ENCODE measurements at regions not wholly inside any gene's neighbourhood (a gene's known extent, or its start where the extent isn't known, plus 50 kb on each side); places are given as distances from the start of the nearest gene placed in this dataset.

- TF ChIP-seq RFX7 (CRISPR knock-in tag; IDR thresholded peaks at IDR 0.05) (no peak), CTCF (IDR thresholded peaks at IDR 0.05 in 2 of 3, conservative IDR thresholded peaks at IDR 0.05 in 1 of 3; ENCODE audit: insufficient read depth in 2 of 3, low read depth in 1 of 3, low read length in 3 of 3) (no peak), EZH2 (IDR thresholded peaks at IDR 0.05; ENCODE audit: borderline replicate concordance, low read depth, low read length) (no peak), NR4A1 (CRISPR knock-in tag; IDR thresholded peaks at IDR 0.05) (no peak), NR4A1 (tag; IDR thresholded peaks at IDR 0.05) (no peak), NRF1 (conservative IDR thresholded peaks at IDR 0.05 in 1 of 2, IDR thresholded peaks at IDR 0.05 in 1 of 2) (no peak), MXD1 (CRISPR knock-in tag; IDR thresholded peaks at IDR 0.05; ENCODE audit: borderline replicate concordance, poor library complexity, severe bottlenecking) (no peak), ZNF311 (CRISPR knock-in tag; IDR thresholded peaks at IDR 0.05) (no peak), ZNF384 (IDR thresholded peaks at IDR 0.05; ENCODE audit: low read depth, low read length) (no peak), ZNF140 (CRISPR knock-in tag; IDR thresholded peaks at IDR 0.05) (no peak), SETDB1 (IDR thresholded peaks at IDR 0.05; ENCODE audit: low read length) (no peak), EP300 (IDR thresholded peaks at IDR 0.05; ENCODE audit: low read length) (no peak), CBX8 (IDR thresholded peaks at IDR 0.05; ENCODE audit: borderline replicate concordance, extremely low read depth, low read depth, low read length, poor library complexity, severe bottlenecking) (no peak), NR2C1 (IDR thresholded peaks at IDR 0.05) (no peak), NR2C1 (tag; IDR thresholded peaks at IDR 0.05) (no peak)
- TF ChIP-seq, protein P1, sequence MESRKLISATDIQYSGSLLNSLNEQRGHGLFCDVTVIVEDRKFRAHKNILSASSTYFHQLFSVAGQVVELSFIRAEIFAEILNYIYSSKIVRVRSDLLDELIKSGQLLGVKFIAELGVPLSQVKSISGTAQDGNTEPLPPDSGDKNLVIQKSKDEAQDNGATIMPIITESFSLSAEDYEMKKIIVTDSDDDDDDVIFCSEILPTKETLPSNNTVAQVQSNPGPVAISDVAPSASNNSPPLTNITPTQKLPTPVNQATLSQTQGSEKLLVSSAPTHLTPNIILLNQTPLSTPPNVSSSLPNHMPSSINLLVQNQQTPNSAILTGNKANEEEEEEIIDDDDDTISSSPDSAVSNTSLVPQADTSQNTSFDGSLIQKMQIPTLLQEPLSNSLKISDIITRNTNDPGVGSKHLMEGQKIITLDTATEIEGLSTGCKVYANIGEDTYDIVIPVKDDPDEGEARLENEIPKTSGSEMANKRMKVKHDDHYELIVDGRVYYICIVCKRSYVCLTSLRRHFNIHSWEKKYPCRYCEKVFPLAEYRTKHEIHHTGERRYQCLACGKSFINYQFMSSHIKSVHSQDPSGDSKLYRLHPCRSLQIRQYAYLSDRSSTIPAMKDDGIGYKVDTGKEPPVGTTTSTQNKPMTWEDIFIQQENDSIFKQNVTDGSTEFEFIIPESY (CRISPR knock-in tag; IDR thresholded peaks at IDR 0.05), result no peak
These were observed 196.4 kb downstream of the IGLL1 start for GRCh38 chr22:23383491-23384361.

All from K562 (cell line).